Endothelial cell of umbilical vein (primary cell): ENCODE measurements at regions not wholly inside any gene's neighbourhood (a gene's known extent, or its start where the extent isn't known, plus 50 kb on each side); places are given as distances from the start of the nearest gene placed in this dataset.

ENCODE experiments used
- GATA2 ChIP-seq: IDR thresholded peaks from 2 replicates; pipeline ENCODE4 v1.7.0; 2011; ENCODE audit warnings: low read depth, mild to moderate bottlenecking, moderate library complexity, mixed read lengths, low read length; ENCODE audit not compliant: insufficient read length, insufficient read depth
- TF ChIP-seq, protein P1 (sequence below), 2 donors: IDR thresholded peaks; 1 replicate in 1 of 2; 2 replicates in 1 of 2; pipeline ENCODE4 v1.5.1; 2011; ENCODE audit warnings: low read length in 2 of 2, mild to moderate bottlenecking in 2 of 2, moderate library complexity in 2 of 2, control low read depth in 1 of 2, inconsistent platforms in 1 of 2, low read depth in 1 of 2; ENCODE audit not compliant: insufficient read depth in 1 of 2; ENCODE audit errors: extremely low read depth in 1 of 2

DNA sequence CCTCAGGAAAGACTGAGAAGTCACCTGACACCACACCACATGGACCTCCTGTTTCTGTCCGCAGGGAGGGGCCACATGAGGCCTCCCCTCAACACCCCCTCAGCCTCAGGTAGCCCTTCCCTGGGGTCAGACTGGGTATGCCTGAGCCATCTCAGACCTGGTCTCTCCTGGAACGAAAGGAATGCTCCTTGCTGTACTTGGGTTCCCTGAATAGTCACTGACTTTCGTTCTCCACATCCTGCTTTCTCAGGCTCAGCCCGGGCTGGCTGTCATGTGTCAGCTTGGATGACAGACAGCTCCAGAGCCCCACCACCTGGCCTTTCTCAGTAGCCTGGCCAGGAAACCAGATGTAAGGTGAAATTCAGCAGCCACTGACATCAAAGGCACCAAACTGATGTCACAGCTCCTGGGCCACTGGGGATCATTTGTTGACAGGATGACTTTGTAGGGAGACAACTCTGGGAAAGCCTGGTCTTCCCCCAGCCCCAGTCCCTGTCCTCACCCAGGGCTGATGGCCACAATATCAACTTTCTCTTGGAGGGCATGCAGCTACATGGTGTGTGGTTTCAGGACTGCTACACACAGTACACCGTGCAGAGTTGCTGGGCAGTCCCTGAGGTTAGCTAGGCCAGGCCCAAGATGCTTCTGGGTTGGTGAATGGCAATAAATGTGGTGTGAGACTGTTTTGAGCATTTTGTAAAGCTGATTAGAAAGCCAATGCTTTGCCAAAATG, 141.4 kb upstream of the MRPS22 start:
- TF ChIP-seq, protein P1, sequence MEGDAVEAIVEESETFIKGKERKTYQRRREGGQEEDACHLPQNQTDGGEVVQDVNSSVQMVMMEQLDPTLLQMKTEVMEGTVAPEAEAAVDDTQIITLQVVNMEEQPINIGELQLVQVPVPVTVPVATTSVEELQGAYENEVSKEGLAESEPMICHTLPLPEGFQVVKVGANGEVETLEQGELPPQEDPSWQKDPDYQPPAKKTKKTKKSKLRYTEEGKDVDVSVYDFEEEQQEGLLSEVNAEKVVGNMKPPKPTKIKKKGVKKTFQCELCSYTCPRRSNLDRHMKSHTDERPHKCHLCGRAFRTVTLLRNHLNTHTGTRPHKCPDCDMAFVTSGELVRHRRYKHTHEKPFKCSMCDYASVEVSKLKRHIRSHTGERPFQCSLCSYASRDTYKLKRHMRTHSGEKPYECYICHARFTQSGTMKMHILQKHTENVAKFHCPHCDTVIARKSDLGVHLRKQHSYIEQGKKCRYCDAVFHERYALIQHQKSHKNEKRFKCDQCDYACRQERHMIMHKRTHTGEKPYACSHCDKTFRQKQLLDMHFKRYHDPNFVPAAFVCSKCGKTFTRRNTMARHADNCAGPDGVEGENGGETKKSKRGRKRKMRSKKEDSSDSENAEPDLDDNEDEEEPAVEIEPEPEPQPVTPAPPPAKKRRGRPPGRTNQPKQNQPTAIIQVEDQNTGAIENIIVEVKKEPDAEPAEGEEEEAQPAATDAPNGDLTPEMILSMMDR (IDR thresholded peaks at IDR 0.05; ENCODE audit: extremely low read depth in 1 of 2, insufficient read depth in 1 of 2, low read depth in 1 of 2, low read length in 2 of 2) = no peak
- TF ChIP-seq GATA2 = no peak
